ENCODE measurements at regions not wholly inside any gene's neighbourhood (a gene's known extent, or its start where the extent isn't known, plus 50 kb on each side); places are given as distances from the start of the nearest gene placed in this dataset.

GRCh38 chr15:36332301-36332700 lies 247.1 kb upstream of the CDIN1 start:
- Histone ChIP-seq H3K36me3 (replicated peaks in 1 of 2; ENCODE audit: control extremely low read depth in 1 of 2, control insufficient read depth in 1 of 2, extremely low read depth in 1 of 2, insufficient read depth in 2 of 2, low read length in 1 of 2) (no peaks in the 10 kb centered on the region), H3K4me1 (ENCODE audit: control insufficient read depth in 2 of 2, insufficient read depth in 2 of 2, low read length in 2 of 2) (no peaks in the 10 kb centered on the region), H3K27ac (ENCODE audit: low read length in 2 of 2) (no peak overlapping the region), H3K4me3 (ENCODE audit: control extremely low read depth in 1 of 5, extremely low read depth in 1 of 5, insufficient read depth in 1 of 5, low read depth in 2 of 5, low read length in 4 of 5) (no peak overlapping the region), H3K9ac (ENCODE audit: low read length) (no peak overlapping the region), H4K20me1 (ENCODE audit: control insufficient read depth, insufficient read depth, low read length, poor library complexity, severe bottlenecking) (no peaks in the 10 kb centered on the region), H3K9me3 (ENCODE audit: control extremely low read depth in 1 of 3, control insufficient read depth in 2 of 3, insufficient read depth in 1 of 3, low read length in 2 of 3) (peaks cover 0 to 9% (median 2%) of the 10 kb centered on the region in 3 donors), H3K27me3 (replicated peaks in 1 of 4; ENCODE audit: control extremely low read depth in 1 of 4, control insufficient read depth in 3 of 4, insufficient read depth in 4 of 4, low read length in 3 of 4) (no peaks in the 10 kb centered on the region), H2AFZ (ENCODE audit: insufficient read depth, low read depth, low read length, poor library complexity, severe bottlenecking) (no peak overlapping the region), H3K79me2 (ENCODE audit: control insufficient read depth, insufficient read depth, low read length) (no peaks in the 10 kb centered on the region), H3K4me2 (replicated peaks; ENCODE audit: low read depth, low read length, poor library complexity, severe bottlenecking) (no peak overlapping the region)
- no peaks in the 10 kb centered on the region for H3K27me3 Mint-ChIP-seq
- CTCF ChIA-PET: no interaction called here
- TF ChIP-seq, protein P1, sequence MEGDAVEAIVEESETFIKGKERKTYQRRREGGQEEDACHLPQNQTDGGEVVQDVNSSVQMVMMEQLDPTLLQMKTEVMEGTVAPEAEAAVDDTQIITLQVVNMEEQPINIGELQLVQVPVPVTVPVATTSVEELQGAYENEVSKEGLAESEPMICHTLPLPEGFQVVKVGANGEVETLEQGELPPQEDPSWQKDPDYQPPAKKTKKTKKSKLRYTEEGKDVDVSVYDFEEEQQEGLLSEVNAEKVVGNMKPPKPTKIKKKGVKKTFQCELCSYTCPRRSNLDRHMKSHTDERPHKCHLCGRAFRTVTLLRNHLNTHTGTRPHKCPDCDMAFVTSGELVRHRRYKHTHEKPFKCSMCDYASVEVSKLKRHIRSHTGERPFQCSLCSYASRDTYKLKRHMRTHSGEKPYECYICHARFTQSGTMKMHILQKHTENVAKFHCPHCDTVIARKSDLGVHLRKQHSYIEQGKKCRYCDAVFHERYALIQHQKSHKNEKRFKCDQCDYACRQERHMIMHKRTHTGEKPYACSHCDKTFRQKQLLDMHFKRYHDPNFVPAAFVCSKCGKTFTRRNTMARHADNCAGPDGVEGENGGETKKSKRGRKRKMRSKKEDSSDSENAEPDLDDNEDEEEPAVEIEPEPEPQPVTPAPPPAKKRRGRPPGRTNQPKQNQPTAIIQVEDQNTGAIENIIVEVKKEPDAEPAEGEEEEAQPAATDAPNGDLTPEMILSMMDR (IDR thresholded peaks at IDR 0.05): no peak
- TF ChIP-seq EZH2 (IDR thresholded peaks at IDR 0.05; ENCODE audit: borderline replicate concordance, insufficient read depth, low read depth, low read length, poor library complexity, severe bottlenecking): no peak
- H3K4me1 Mint-ChIP-seq: no peaks in the 10 kb centered on the region
- no peak overlapping the region for H3K4me3 Mint-ChIP-seq
- intact Hi-C loops (cut with micrococcal nuclease): no loop called here
- ATAC-seq (ENCODE audit: low read depth) (no peak), DNase-seq (no peak)
- no CpG with 5 or more reads among the region's 2 CpGs for WGBS (ENCODE audit: insufficient coverage)
- H3K9me3 Mint-ChIP-seq (ENCODE audit: insufficient read depth): peaks cover 3% of the 10 kb centered on the region
- no peak overlapping the region for H3K27ac Mint-ChIP-seq
- POLR2A ChIA-PET: no interaction called here

DNA sequence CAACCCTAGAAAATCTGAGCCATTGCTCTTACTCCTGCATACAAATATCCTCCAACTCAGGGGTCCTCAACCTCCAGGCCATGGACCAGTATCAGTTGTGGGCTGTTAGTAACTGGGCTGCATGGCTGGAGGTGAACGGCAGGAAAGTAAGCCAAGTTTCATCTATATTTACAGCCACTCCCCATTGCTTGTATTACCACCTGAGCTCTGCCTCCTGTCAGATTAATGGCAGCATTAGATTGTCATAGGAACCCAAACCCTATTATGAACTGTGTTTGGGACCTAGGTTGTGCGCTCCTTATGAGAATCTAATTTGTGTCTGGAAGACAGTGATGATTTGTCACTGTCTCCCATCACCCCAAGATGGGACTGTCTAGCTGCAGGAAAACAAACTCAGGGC lies 246.5 kb upstream of the CDIN1 start:
- POLR2A ChIA-PET: no interaction called here
- no peak overlapping the region for H3K27ac Mint-ChIP-seq
- H3K27me3 Mint-ChIP-seq: no peaks in the 10 kb centered on the region
- DNase-seq (no peak), ATAC-seq (ENCODE audit: low read depth) (no peak)
- no peaks in the 10 kb centered on the region for H3K4me1 ChIP-seq (ENCODE audit: control insufficient read depth in 2 of 2, insufficient read depth in 2 of 2, low read length in 2 of 2)
- H2AFZ ChIP-seq (ENCODE audit: insufficient read depth, low read depth, low read length, poor library complexity, severe bottlenecking): no peak overlapping the region
- H3K9me3 ChIP-seq (ENCODE audit: control extremely low read depth in 1 of 3, control insufficient read depth in 2 of 3, insufficient read depth in 1 of 3, low read length in 2 of 3): peaks cover 0 to 9% (median under 1%) of the 10 kb centered on the region in 3 donors
- H3K79me2 ChIP-seq (ENCODE audit: control insufficient read depth, insufficient read depth, low read length): no peaks in the 10 kb centered on the region
- 80% methylated on average over 1 of the region's 2 CpGs for WGBS (ENCODE audit: insufficient coverage)
- H3K27me3 ChIP-seq (replicated peaks in 1 of 4; ENCODE audit: control extremely low read depth in 1 of 4, control insufficient read depth in 3 of 4, insufficient read depth in 4 of 4, low read length in 3 of 4): no peaks in the 10 kb centered on the region
- H3K36me3 ChIP-seq (replicated peaks in 1 of 2; ENCODE audit: control extremely low read depth in 1 of 2, control insufficient read depth in 1 of 2, extremely low read depth in 1 of 2, insufficient read depth in 2 of 2, low read length in 1 of 2): no peaks in the 10 kb centered on the region
- CTCF ChIA-PET: no interaction called here
- H3K4me3 Mint-ChIP-seq: no peak overlapping the region
- no peaks in the 10 kb centered on the region for H4K20me1 ChIP-seq (ENCODE audit: control insufficient read depth, insufficient read depth, low read length, poor library complexity, severe bottlenecking)
- intact Hi-C loops (cut with micrococcal nuclease): no loop called here
- peaks cover 3% of the 10 kb centered on the region for H3K9me3 Mint-ChIP-seq (ENCODE audit: insufficient read depth)
- no peak overlapping the region for H3K4me2 ChIP-seq (replicated peaks; ENCODE audit: low read depth, low read length, poor library complexity, severe bottlenecking)
- TF ChIP-seq EZH2 (IDR thresholded peaks at IDR 0.05; ENCODE audit: borderline replicate concordance, insufficient read depth, low read depth, low read length, poor library complexity, severe bottlenecking): no peak
- TF ChIP-seq, protein P1 (IDR thresholded peaks at IDR 0.05): no peak
- H3K4me1 Mint-ChIP-seq: no peaks in the 10 kb centered on the region
- H3K9ac ChIP-seq (ENCODE audit: low read length): no peak overlapping the region
- no peak overlapping the region for H3K4me3 ChIP-seq (ENCODE audit: control extremely low read depth in 1 of 5, extremely low read depth in 1 of 5, insufficient read depth in 1 of 5, low read depth in 2 of 5, low read length in 4 of 5)
- H3K27ac ChIP-seq (ENCODE audit: low read length in 2 of 2): no peak overlapping the region
